ENCODE measurements at regions not wholly inside any gene's neighbourhood (a gene's known extent, or its start where the extent isn't known, plus 50 kb on each side); places are given as distances from the start of the nearest gene placed in this dataset.
"Not testable (repeated sequence)": the region's sequence is repeated elsewhere in the genome, so short reads cannot be mapped to it uniquely, and the experiment has no call there.

DNA sequence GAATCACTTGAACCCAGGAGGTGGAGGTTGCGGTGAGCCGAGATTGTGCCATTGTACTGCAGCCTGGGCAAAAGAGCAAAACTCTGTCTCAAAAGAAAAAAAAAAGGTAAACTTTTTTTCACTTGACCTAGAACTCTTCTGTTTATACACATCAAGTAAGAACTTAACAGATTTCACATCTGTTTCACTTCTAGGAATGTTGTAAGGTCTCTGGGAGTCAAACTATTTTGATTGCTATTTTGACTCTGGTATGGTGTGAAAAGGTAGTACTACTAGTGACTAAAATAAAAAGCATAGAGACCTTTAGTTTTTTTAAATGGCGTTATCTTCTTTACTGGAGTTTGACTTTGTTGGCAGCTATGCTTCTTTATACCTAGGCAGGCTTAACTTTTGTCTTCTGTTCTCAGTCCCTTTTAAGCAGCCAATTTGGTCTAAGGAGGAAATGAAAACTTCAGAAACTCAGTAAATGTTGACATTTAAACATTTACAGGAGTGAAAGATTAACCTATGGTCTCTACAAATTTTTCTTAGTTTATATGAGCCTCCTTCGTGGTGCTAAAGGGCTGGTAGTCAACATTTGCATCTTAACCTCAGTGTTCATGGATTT is 84.7 kb downstream of the METTL2B start:
- not testable (repeated sequence) for H3K27me3 ChIP-seq (ENCODE audit: insufficient read depth, poor library complexity, severe bottlenecking); H3K4me3 ChIP-seq (replicated peaks; ENCODE audit: insufficient read depth, low read length); DNase-seq (ENCODE audit: low read depth in 1 of 2, low spot score in 1 of 2); H3K27ac ChIP-seq (replicated peaks)

DNA sequence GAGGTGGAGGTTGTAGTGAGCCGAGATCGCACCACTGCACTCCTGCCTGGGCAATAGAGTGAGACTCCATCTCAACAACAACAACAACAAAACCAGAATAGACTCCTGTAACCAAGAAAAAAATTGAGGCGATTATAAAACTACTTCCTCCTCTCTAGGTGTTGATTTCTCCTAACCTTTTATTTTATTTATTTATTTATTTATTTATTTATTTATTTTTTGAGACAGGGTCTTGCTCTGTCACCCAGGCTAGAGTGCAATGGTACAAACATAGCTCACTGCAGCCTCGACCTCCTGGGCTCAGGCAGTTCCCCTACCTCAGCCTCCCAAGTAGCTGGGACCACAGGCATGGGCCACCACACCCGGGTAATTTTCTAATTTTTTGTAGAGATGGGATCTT is 86.2 kb downstream of the METTL2B start:
- not testable (repeated sequence) for H3K27ac ChIP-seq (replicated peaks); H3K27me3 ChIP-seq (ENCODE audit: insufficient read depth, poor library complexity, severe bottlenecking); DNase-seq (ENCODE audit: low read depth in 1 of 2, low spot score in 1 of 2); H3K4me3 ChIP-seq (replicated peaks; ENCODE audit: insufficient read depth, low read length)

DNA sequence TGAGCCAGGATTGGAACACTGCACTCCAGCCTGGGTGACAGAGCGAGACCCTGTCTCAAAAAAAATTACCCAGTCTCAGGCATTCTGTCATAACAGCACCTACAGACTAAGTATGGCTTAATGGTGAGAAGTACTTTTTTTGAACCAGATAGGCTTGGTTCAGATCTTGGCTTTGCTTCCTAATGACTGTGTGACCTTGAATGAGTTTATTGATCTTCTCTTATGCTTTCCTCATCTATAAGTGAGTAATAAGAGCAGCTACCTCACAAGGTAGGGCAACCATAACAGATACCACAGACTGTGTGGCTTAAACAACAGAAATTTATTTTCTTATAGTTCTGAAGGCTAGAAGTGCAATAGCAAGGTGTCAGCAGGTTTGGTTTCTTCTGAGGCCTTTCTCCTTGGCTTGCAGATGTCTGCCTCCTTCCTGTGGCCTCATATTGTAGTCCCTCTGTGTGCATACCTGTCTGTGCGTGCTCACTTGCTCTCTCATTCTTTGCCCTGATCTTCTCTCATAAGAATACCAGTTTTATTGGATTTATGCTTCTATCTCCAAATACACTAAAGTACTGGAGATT is 87.7 kb downstream of the METTL2B start:
- not testable (repeated sequence) for H3K27me3 ChIP-seq (ENCODE audit: insufficient read depth, poor library complexity, severe bottlenecking); H3K4me3 ChIP-seq (replicated peaks; ENCODE audit: insufficient read depth, low read length); H3K27ac ChIP-seq (replicated peaks); DNase-seq (ENCODE audit: low read depth in 1 of 2, low spot score in 1 of 2)

DNA sequence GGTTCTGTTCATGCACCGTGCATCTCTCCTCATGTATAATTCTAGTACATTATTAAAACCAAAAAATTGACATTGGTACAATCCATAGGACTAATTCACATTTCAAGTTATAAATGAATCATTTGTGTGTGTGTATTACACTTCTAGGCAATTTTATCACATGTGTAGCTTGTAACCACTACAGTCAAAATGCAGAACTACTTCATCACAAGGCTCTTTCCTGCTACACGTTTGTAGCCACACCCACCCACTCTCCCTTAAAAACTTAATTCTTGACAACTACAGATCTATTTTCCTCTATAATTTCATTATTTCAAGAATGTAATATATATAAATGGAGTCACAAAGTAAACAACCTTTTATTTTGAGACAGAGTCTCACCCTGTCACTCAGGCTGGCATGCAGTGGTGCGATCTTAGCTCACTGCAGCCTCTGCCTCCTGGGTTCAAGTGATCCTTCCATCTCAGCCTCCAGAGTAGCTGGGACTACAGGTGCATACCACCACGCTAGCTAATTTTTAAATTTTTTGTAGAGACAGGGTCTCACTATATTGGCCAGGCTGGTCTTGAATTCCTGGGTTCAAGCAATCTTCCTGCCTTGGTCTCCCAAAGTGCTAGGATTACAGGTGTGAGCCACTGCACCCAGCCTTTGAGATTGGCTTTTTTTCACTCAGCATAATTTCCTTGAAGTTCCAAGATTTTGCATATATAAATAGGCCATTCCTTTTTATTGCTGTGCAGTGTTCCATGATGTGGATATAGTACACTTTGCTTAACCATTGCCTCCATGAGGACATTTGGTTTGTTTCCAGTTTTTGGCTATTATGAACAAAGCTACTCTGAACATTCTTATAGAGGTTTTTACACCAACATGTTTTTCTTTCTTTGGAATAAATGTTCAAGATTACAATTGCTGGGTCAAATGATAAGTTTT is 88.7 kb downstream of the METTL2B start:
- H3K27me3 ChIP-seq (ENCODE audit: insufficient read depth, poor library complexity, severe bottlenecking); H3K27ac ChIP-seq (replicated peaks); H3K4me3 ChIP-seq (replicated peaks; ENCODE audit: insufficient read depth, low read length): not testable (repeated sequence)
- peak in 1 of 2 experiments; percentile 6 for DNase-seq (ENCODE audit: low read depth in 1 of 2, low spot score in 1 of 2)

DNA sequence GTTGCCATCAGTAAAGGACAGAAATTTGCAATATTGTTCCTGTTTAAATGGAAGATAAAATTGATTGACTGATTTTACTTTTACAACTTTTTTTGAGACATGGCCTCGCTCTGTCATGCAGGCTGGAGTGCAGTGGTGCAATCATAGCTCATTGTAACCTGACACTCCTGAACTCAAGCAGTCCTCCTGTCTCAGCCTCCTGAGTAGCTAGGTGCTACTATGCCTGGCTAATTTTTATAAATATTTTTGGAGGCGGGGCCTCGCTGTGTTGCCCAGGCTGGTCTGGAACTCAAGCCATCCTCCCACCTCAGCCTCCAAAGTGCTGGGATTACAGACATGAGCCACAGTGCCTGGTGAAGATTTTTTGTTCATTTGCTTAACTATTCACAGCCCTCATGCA is 96.8 kb upstream of the GARIN1A start:
- DNase-seq (ENCODE audit: low read depth in 1 of 2, low spot score in 1 of 2); H3K27ac ChIP-seq (replicated peaks); H3K27me3 ChIP-seq (ENCODE audit: insufficient read depth, poor library complexity, severe bottlenecking); H3K4me3 ChIP-seq (replicated peaks; ENCODE audit: insufficient read depth, low read length): not testable (repeated sequence)

DNA sequence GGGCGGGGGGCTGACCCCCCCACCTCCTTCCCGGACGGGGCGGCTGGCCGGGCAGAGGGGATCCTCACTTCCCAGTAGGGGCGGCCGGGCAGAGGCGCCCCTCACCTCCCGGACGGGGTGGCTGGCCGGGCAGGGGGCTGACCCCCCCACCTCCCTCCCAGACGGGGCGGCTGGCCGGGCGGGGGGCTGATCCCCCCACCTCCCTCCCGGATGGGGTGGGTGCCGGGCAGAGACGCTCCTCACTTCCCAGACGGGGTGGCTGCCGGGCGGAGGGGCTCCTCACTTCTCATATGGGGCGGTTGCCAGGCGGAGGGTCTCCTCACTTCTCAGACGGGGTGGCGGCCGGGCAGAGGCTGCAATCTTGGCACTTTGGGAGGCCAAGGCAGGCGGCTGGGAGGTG is 95.1 kb upstream of the GARIN1A start:
- not testable (repeated sequence) for DNase-seq (ENCODE audit: low read depth in 1 of 2, low spot score in 1 of 2); H3K27me3 ChIP-seq (ENCODE audit: insufficient read depth, poor library complexity, severe bottlenecking); H3K4me3 ChIP-seq (replicated peaks; ENCODE audit: insufficient read depth, low read length); H3K27ac ChIP-seq (replicated peaks)

DNA sequence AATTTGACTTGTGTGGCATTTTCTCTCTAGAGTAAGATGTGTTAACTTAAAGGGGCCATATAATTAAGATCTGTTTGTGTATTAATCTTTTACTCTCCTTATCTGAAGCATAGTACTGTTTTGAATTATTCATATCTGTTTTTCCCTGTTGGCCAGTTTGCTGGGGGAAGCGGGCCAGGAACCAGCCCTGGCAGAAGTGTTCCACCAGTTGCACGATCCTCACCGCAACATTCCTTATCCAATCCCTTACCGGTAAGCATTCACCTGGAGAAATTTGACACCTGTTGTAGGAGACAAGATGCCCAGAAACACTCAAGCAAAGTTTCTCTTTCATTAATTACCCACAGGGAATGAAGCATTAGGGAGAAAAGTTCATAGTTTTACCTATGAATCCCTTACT is 92.2 kb upstream of the GARIN1A start:
- not testable (repeated sequence) for H3K27ac ChIP-seq (replicated peaks); DNase-seq (ENCODE audit: low read depth in 1 of 2, low spot score in 1 of 2); H3K4me3 ChIP-seq (replicated peaks; ENCODE audit: insufficient read depth, low read length); H3K27me3 ChIP-seq (ENCODE audit: insufficient read depth, poor library complexity, severe bottlenecking)

DNA sequence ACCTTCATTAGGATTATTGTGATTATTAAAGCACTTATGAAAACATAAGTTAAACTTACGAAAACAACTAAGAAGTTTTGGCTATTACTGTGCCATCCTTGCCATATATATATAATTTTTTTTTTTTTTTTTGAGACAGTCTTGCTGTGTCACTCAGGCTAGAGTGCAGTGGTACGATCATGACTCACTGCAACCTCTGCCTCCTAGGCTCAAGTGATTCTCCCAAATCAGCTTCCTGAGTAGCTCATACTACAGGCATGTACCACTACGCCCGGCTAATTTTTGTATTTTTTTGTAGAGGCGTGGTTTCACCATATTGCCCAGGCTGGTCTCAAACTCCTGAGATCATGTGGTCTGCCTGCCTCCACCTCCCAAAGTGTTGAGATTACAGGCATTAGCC is 91.0 kb upstream of the GARIN1A start:
- DNase-seq (ENCODE audit: low read depth in 1 of 2, low spot score in 1 of 2); H3K27me3 ChIP-seq (ENCODE audit: insufficient read depth, poor library complexity, severe bottlenecking); H3K27ac ChIP-seq (replicated peaks); H3K4me3 ChIP-seq (replicated peaks; ENCODE audit: insufficient read depth, low read length): not testable (repeated sequence)

DNA sequence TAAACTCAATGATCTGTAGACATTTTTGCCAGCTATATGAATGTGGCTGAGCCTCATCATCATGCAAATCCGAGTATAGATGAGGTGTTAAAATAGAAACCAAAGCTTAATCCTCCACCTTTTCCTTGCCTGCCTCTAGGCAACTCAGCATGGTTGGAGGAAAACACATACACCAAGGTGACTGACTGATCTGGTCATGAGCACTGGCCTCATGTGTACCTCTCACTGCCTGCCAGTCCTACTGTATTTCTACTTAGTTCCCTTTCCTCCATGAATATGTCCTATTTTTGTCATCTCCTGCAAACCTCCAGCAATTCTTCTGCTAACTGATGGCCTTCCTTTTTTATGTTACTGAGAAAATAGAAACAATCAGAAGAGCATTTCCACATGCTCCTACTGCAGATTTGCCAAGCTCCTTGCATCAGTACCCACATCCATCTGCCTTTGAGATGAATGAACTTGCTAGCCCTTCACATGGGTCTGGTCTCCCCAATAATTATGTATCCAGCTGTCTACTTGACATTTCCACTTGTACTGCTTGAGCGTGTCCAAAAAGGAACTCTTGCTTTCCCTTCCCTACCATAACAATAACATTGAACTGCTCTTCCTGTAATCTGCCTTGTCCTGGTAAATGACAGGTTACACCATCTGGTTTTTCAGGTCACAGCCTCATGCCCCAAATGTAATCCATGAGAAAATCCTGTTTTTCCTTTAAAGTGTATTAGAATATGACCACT is 90.1 kb upstream of the GARIN1A start:
- not testable (repeated sequence) for H3K4me3 ChIP-seq (replicated peaks; ENCODE audit: insufficient read depth, low read length); H3K27ac ChIP-seq (replicated peaks); H3K27me3 ChIP-seq (ENCODE audit: insufficient read depth, poor library complexity, severe bottlenecking); DNase-seq (ENCODE audit: low read depth in 1 of 2, low spot score in 1 of 2)

DNA sequence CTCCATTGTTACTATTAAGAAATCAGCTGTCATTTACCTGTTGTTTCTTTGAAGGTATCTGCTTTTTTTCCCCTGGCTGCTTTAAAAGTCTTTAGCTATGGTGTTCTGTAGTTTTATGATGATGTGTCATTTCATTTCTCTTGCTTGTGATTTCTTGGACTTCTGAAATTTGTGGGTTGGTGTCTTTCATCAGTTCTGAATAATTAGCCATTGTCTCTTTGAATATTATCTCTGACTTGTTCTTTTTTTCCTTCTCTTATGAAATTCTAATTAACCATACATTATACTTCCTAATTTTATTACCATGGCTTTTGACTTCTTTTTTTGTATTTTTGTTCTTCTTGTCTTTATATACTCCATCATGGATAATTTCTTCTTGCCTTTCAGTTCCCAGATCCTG is 85.4 kb upstream of the GARIN1A start:
- H3K4me3 ChIP-seq (replicated peaks; ENCODE audit: insufficient read depth, low read length); H3K27me3 ChIP-seq (ENCODE audit: insufficient read depth, poor library complexity, severe bottlenecking); H3K27ac ChIP-seq (replicated peaks); DNase-seq (ENCODE audit: low read depth in 1 of 2, low spot score in 1 of 2): not testable (repeated sequence)
